H1 (cell line): ENCODE measurements at regions not wholly inside any gene's neighbourhood (a gene's known extent, or its start where the extent isn't known, plus 50 kb on each side); places are given as distances from the start of the nearest gene placed in this dataset.

Source experiments
- CTCF ChIA-PET: fragments of 300-600 bp; sonication (Branson Sonifier 250); formaldehyde crosslinking; loops from one replicate; lab custom pipeline; 2021; ENCODE audit not compliant: partially characterized antibody; lab: Charles Lee
- POLR2A ChIA-PET: fragments of 300-600 bp; sonication (Branson Sonifier 250); formaldehyde crosslinking; loops from one replicate; lab custom pipeline; 2021; ENCODE audit warnings: inconsistent platforms; ENCODE audit not compliant: partially characterized antibody; lab: Charles Lee
- DNase-seq, 2 experiments: peaks; one replicate each; pipeline versions ENCODE4 v3.0.0 to v3.0.0-alpha.2; 2010 to 2022; ENCODE audit warnings: low spot score in 2 of 2, low read depth in 1 of 2, mixed read lengths in 1 of 2
- FAIRE-seq: peaks from 2 replicates; lab custom pipeline; 2011; peaks lifted over from hg19 to GRCh38; lab: Jason Lieb, UNC
- H2AFZ ChIP-seq: 2 replicates; pipeline ENCODE4 v1.8.1; 2012; ENCODE audit warnings: low read length, inconsistent platforms
- H2AK5ac ChIP-seq: 2 replicates; pipeline ENCODE4 v1.6.1; 2013; ENCODE audit warnings: low read depth, low read length
- H2BK120ac ChIP-seq: replicated peaks from 2 replicates; pipeline ENCODE3; 2013; ENCODE audit warnings: low read depth, low read length, inconsistent platforms
- H2BK12ac ChIP-seq: 2 replicates; pipeline ENCODE4 v1.6.1; 2013; ENCODE audit warnings: low read depth, low read length
- H2BK15ac ChIP-seq: 2 replicates; pipeline ENCODE4 v1.6.1; 2013; ENCODE audit warnings: low read length
- H2BK20ac ChIP-seq: 2 replicates; pipeline ENCODE4 v1.6.1; 2013; ENCODE audit warnings: low read length
- H2BK5ac ChIP-seq: 2 replicates; pipeline ENCODE4 v1.6.1; 2013; ENCODE audit warnings: low read depth, low read length
- H3K14ac ChIP-seq: 2 replicates; pipeline ENCODE4 v1.6.1; 2013; ENCODE audit warnings: inconsistent platforms; ENCODE audit not compliant: insufficient read length
- H3K18ac ChIP-seq: 2 replicates; pipeline ENCODE4 v1.6.1; 2013; ENCODE audit warnings: low read length; ENCODE audit errors: extremely low read depth
- H3K23ac ChIP-seq: 2 replicates; pipeline ENCODE4 v1.6.1; 2013; ENCODE audit warnings: inconsistent platforms; ENCODE audit not compliant: insufficient read length
- H3K23me2 ChIP-seq: 2 replicates; pipeline ENCODE4 v1.6.1; 2013; ENCODE audit warnings: low read depth, low read length
- H3K27ac ChIP-seq: 2 replicates; pipeline ENCODE4 v1.6.1; 2011; ENCODE audit warnings: low read depth, low read length, inconsistent platforms
- H3K27me3 ChIP-seq, 4 experiments: replicated peaks in 1 of 4; 1 replicate in 1 of 4; 2 replicates in 3 of 4; pipeline versions ENCODE4 v1.6.1 to v1.8.1; 2011 to 2013; ENCODE audit warnings: low read length in 3 of 4, mild to moderate bottlenecking in 3 of 4, inconsistent platforms in 2 of 4, mixed read lengths in 2 of 4, moderate library complexity in 1 of 4; ENCODE audit not compliant: control insufficient read depth in 3 of 4, insufficient read depth in 3 of 4; ENCODE audit errors: extremely low read depth in 1 of 4
- H3K36me3 ChIP-seq, 4 experiments: 2 replicates each; pipeline versions ENCODE4 v1.6.1 to v1.8.1; 2011 to 2013; ENCODE audit warnings: mild to moderate bottlenecking in 4 of 4, low read length in 3 of 4, moderate library complexity in 2 of 4, control low read depth in 1 of 4, inconsistent platforms in 1 of 4; ENCODE audit not compliant: insufficient read depth in 4 of 4, control insufficient read depth in 2 of 4
- H3K4ac ChIP-seq: replicated peaks from 2 replicates; pipeline ENCODE3; 2013; ENCODE audit warnings: low read length, low read depth, mixed read lengths, inconsistent platforms; ENCODE audit not compliant: insufficient read length
- H3K4me1 ChIP-seq, 4 experiments: replicated peaks in 1 of 4; 1 replicate in 1 of 4; 2 replicates in 3 of 4; pipeline versions ENCODE4 v1.6.1 to v1.8.1; 2011 to 2013; ENCODE audit warnings: low read length in 3 of 4, inconsistent platforms in 2 of 4, mixed read lengths in 1 of 4; ENCODE audit not compliant: insufficient read depth in 4 of 4, control insufficient read depth in 3 of 4
- H3K4me2 ChIP-seq, 2 experiments: 2 replicates each; pipeline versions ENCODE4 v1.6.1 to v1.8.1; 2011 to 2013; ENCODE audit warnings: low read depth in 2 of 2, low read length in 2 of 2, control low read depth in 1 of 2, inconsistent platforms in 1 of 2, mild to moderate bottlenecking in 1 of 2; ENCODE audit not compliant: insufficient read depth in 1 of 2
- H3K4me3 ChIP-seq, 4 experiments: fragments of 200-600, 300-600 bp in 1 of 4; sonication (generic), shearing (Covaris generic), sonication (Bioruptor Twin) in 1 of 4; 2 replicates each; pipeline versions ENCODE4 v1.5.1 to v1.8.1; 2011 to 2016; ENCODE audit warnings: low read length in 4 of 4, low read depth in 3 of 4, control low read depth in 2 of 4, inconsistent platforms in 2 of 4, mild to moderate bottlenecking in 2 of 4, mixed read lengths in 1 of 4, moderate library complexity in 1 of 4; ENCODE audit not compliant: insufficient read depth in 2 of 4; ENCODE audit errors: extremely low read depth in 1 of 4
- H3K56ac ChIP-seq: replicated peaks from 2 replicates; pipeline ENCODE3; 2013; ENCODE audit warnings: low read depth, mild to moderate bottlenecking, mixed read lengths, low read length, inconsistent platforms; ENCODE audit not compliant: insufficient read length
- H3K79me1 ChIP-seq: 2 replicates; pipeline ENCODE4 v1.6.1; 2013; ENCODE audit warnings: low read depth, low read length, control low read depth
- H3K79me2 ChIP-seq, 2 experiments: 2 replicates each; pipeline versions ENCODE4 v1.6.1 to v1.8.1; 2012 to 2013; ENCODE audit warnings: low read length in 2 of 2, mild to moderate bottlenecking in 2 of 2, inconsistent platforms in 1 of 2; ENCODE audit not compliant: insufficient read depth in 2 of 2, control insufficient read depth in 1 of 2
- H3K9ac ChIP-seq, 4 experiments: replicated peaks in 1 of 4; 1 replicate in 1 of 4; 2 replicates in 3 of 4; pipeline versions ENCODE4 v1.6.1 to v1.8.1; 2011 to 2013; ENCODE audit warnings: low read depth in 3 of 4, low read length in 3 of 4, control low read depth in 2 of 4, mild to moderate bottlenecking in 2 of 4, moderate library complexity in 2 of 4, inconsistent platforms in 1 of 4; ENCODE audit errors: extremely low read depth in 1 of 4
- H3K9me3 ChIP-seq, 2 experiments: 2 replicates each; pipeline versions ENCODE4 v1.6.1 to v1.8.1; 2012 to 2013; ENCODE audit warnings: mild to moderate bottlenecking in 2 of 2, moderate library complexity in 2 of 2, control low read depth in 1 of 2, inconsistent platforms in 1 of 2, low read depth in 1 of 2, low read length in 1 of 2, mixed read lengths in 1 of 2; ENCODE audit not compliant: insufficient read depth in 2 of 2
- H4K20me1 ChIP-seq, 2 experiments: replicated peaks in 1 of 2; 2 replicates each; pipeline versions ENCODE3 to v1.8.1; 2011 to 2013; ENCODE audit warnings: inconsistent platforms in 2 of 2, low read length in 2 of 2, mild to moderate bottlenecking in 1 of 2; ENCODE audit not compliant: insufficient read depth in 2 of 2, control insufficient read depth in 1 of 2
- H4K5ac ChIP-seq: 2 replicates; pipeline ENCODE4 v1.6.1; 2013; ENCODE audit warnings: low read length, low read depth, mixed read lengths, inconsistent platforms; ENCODE audit not compliant: insufficient read length
- H4K8ac ChIP-seq: 2 replicates; pipeline ENCODE4 v1.8.0; 2013; ENCODE audit warnings: mild to moderate bottlenecking, moderate library complexity, low read length, inconsistent platforms; ENCODE audit not compliant: insufficient read depth; ENCODE audit errors: extremely low read depth
- H4K91ac ChIP-seq: replicated peaks from 2 replicates; pipeline ENCODE3; 2013; ENCODE audit warnings: low read length, mixed read lengths, inconsistent platforms; ENCODE audit not compliant: insufficient read length
- KDM4A ChIP-seq: IDR thresholded peaks from one replicate; pipeline ENCODE4 v1.7.1; 2012; ENCODE audit warnings: low read depth, mild to moderate bottlenecking, moderate library complexity, low read length, inconsistent platforms; ENCODE audit not compliant: severe bottlenecking
- POLR2AphosphoS5 ChIP-seq: IDR thresholded peaks from 2 replicates; pipeline ENCODE4 v1.6.1; 2011; ENCODE audit warnings: low read depth, low read length
- WGBS, 2 experiments: shearing (Covaris generic) in 1 of 2; methylation state at CpG; one replicate each; pipeline versions ENCODE4 v1.1.6 to v1.1.7; 2013 to 2015; ENCODE audit warnings: low lambda C conversion rate in 2 of 2, mixed read lengths in 2 of 2, inconsistent platforms in 1 of 2, low coverage in 1 of 2, missing lambda C conversion rate in 1 of 2; ENCODE audit not compliant: insufficient replicate concordance in 2 of 2, insufficient coverage in 1 of 2, insufficient read length in 1 of 2; ENCODE audit errors: extremely low coverage in 1 of 2, missing lambda C conversion rate in 1 of 2; 5-methylcytosine and 5-hydroxymethylcytosine counted together

DNA sequence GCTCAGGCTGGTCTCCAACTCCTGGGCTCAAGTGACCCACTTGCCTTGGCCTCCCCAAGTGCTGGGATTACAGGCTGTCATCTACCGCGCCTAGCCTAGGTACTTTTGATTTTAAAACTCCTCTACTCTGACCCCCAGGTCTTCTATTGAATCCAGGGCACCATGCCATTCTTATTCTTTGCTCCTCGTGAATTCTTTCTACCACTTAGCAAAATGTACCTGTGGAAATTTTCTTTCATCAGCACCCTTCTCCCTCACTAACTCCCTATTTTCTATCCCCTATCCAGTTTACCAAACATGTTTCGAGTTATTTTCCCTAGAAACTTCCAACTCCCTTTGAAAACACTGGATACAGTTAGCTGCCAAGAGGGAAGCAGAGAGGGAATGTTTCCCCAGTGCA is 60.0 kb upstream of the RAPGEF2 start:
- no peak for FAIRE-seq
- ChIA-PET POLR2A (no interaction called here), CTCF (no interaction called here)
- Histone ChIP-seq H2BK12ac (no peak overlapping the region), H3K14ac (no peak overlapping the region), H3K23me2 (no peaks in the 10 kb centered on the region), H3K27ac (no peak overlapping the region), H2AK5ac (no peak overlapping the region), H3K9me3 (no peaks in the 10 kb centered on the region), H4K5ac (no peak overlapping the region), H3K23ac (no peak overlapping the region), H3K79me1 (no peaks in the 10 kb centered on the region), H3K27me3 (no peaks in the 10 kb centered on the region), H3K4me2 (no peak overlapping the region), H3K36me3 (no peaks in the 10 kb centered on the region), H3K4me3 (no peak overlapping the region), H3K56ac (no peak overlapping the region), H2BK15ac (no peak overlapping the region), H2BK120ac (no peak overlapping the region), H4K91ac (no peak overlapping the region), H3K18ac (no peak overlapping the region), H3K4me1 (peaks cover 0 to 4% (median under 1%) of the 10 kb centered on the region in 4 experiments; a peak in 4 of 7 replicates), H2BK20ac (no peak overlapping the region), H3K9ac (no peak overlapping the region), H4K20me1 (no peaks in the 10 kb centered on the region), H3K79me2 (no peaks in the 10 kb centered on the region), H3K4ac (no peak overlapping the region), H4K8ac (no peak overlapping the region), H2BK5ac (no peak overlapping the region), H2AFZ (no peak overlapping the region)
- no peak for DNase-seq
- TF ChIP-seq KDM4A (no peak), POLR2AphosphoS5 (no peak)
- WGBS, 2 experiments = 93% methylated on average over 4 of the region's 4 CpGs; no CpG with 5 or more reads in 1 of the 2 experiments
